Gastrocnemius medialis (tissue), 4 donors: ENCODE measurements at regions not wholly inside any gene's neighbourhood (a gene's known extent, or its start where the extent isn't known, plus 50 kb on each side); places are given as distances from the start of the nearest gene placed in this dataset.

Experiments
- CTCF ChIP-seq, 5 experiments: fragments of 450-650 bp in 3 of 5; fragments of 200-600 bp in 2 of 5; sonication (generic) in 2 of 5; IDR thresholded peaks in 4 of 5; conservative IDR thresholded peaks in 1 of 5; 1 replicate in 4 of 5; 2 replicates in 1 of 5; pipeline ENCODE4 v1.5.1; 2016 to 2019; ENCODE audit warnings: antibody characterized with exemption in 5 of 5, mild to moderate bottlenecking in 3 of 5, moderate library complexity in 3 of 5
- POLR2A ChIP-seq, 2 donors: fragments of 450-650 bp; IDR thresholded peaks; one replicate each; pipeline ENCODE4 v1.6.1; 2017; ENCODE audit warnings: antibody characterized with exemption in 2 of 2, mild to moderate bottlenecking in 2 of 2, moderate library complexity in 2 of 2

- TF ChIP-seq POLR2A (IDR thresholded peaks at IDR 0.05) (no peak), CTCF (IDR thresholded peaks at IDR 0.05 in 4 of 5, conservative IDR thresholded peaks at IDR 0.05 in 1 of 5) (no peak)
These were observed 793.7 kb upstream of the PRR20A start for GRCh38 chr13:56347014-56347413.
